ENCODE measurements at regions not wholly inside any gene's neighbourhood (a gene's known extent, or its start where the extent isn't known, plus 50 kb on each side); places are given as distances from the start of the nearest gene placed in this dataset.

- no peak overlapping the region for H3K27ac ChIP-seq
- H3K27me3 ChIP-seq (replicated peaks; ENCODE audit: insufficient read depth): no peaks in the 10 kb centered on the region
- in situ Hi-C loops (cut with MboI): no loop called here
- TF ChIP-seq EZH2 (IDR thresholded peaks at IDR 0.05; ENCODE audit: insufficient read depth, poor library complexity, severe bottlenecking) (no peak), EZH2phosphoT487 (IDR thresholded peaks at IDR 0.05; ENCODE audit: insufficient read depth, low read depth) (no peak)
- H3K4me3 ChIP-seq: no peak overlapping the region
- no peak overlapping the region for H2AFZ ChIP-seq
- H3F3A ChIP-seq (ENCODE audit: insufficient read depth): peaks cover 11% of the 10 kb centered on the region; the same call in 1 of the 2 replicates
- H3K9me3 ChIP-seq (ENCODE audit: low read depth): no peaks in the 10 kb centered on the region
- H3K36me3 ChIP-seq (ENCODE audit: low read depth): no peaks in the 10 kb centered on the region
- peak; percentile 13 for DNase-seq
- no peaks in the 10 kb centered on the region for H3K9me2 ChIP-seq (ENCODE audit: insufficient read depth)
- H3K4me1 ChIP-seq (ENCODE audit: insufficient read depth): peaks cover 26% of the 10 kb centered on the region
- H4K20me1 ChIP-seq (ENCODE audit: insufficient read depth): no peaks in the 10 kb centered on the region
- no peak overlapping the region for H3K4me2 ChIP-seq (ENCODE audit: unreplicated experiment)
- H3K79me2 ChIP-seq (ENCODE audit: insufficient read depth): no peaks in the 10 kb centered on the region
- no peak overlapping the region for H3K9ac ChIP-seq
These were observed 105.9 kb upstream of the TSC22D2 start for GRCh38 chr3:150302246-150302645.

- no peak overlapping the region for H3K9ac ChIP-seq
- no peaks in the 10 kb centered on the region for H3K36me3 ChIP-seq (ENCODE audit: low read depth)
- DNase-seq: peak; percentile 56
- 61% methylated on average over 8 of the region's 8 CpGs for WGBS, 2 experiments (ENCODE audit: low coverage in 1 of 2, low lambda C conversion rate in 2 of 2, missing lambda C conversion rate in 2 of 2)
- H3K27ac ChIP-seq: no peak overlapping the region
- no peaks in the 10 kb centered on the region for H3K9me3 ChIP-seq (ENCODE audit: low read depth)
- in situ Hi-C loops (cut with MboI): no loop called here
- H3K4me1 ChIP-seq (ENCODE audit: insufficient read depth): peaks cover 31% of the 10 kb centered on the region
- peak overlapping the region; percentile 33 for H3K4me2 ChIP-seq (ENCODE audit: unreplicated experiment)
- H3F3A ChIP-seq (ENCODE audit: insufficient read depth): peaks cover 11% of the 10 kb centered on the region; the same call in 1 of the 2 replicates
- no peaks in the 10 kb centered on the region for H3K9me2 ChIP-seq (ENCODE audit: insufficient read depth)
- H3K79me2 ChIP-seq (ENCODE audit: insufficient read depth): no peaks in the 10 kb centered on the region
- no peak for TF ChIP-seq EZH2 (IDR thresholded peaks at IDR 0.05; ENCODE audit: insufficient read depth, poor library complexity, severe bottlenecking)
- H3K27me3 ChIP-seq (replicated peaks; ENCODE audit: insufficient read depth): no peaks in the 10 kb centered on the region
- H3K4me3 ChIP-seq: no peak overlapping the region
- peak overlapping the region; percentile 43; the same call in 1 of the 2 replicates for H2AFZ ChIP-seq
- no peaks in the 10 kb centered on the region for H4K20me1 ChIP-seq (ENCODE audit: insufficient read depth)
These were observed 107.1 kb upstream of the TSC22D2 start for GRCh38 chr3:150300852-150301517.

GRCh38 chr3:150300388-150300787, 107.7 kb upstream of the TSC22D2 start:
- peak; percentile 41 for DNase-seq
- Histone ChIP-seq H3K27me3 (replicated peaks; ENCODE audit: insufficient read depth) (no peaks in the 10 kb centered on the region), H3K9me3 (ENCODE audit: low read depth) (no peaks in the 10 kb centered on the region), H3K4me3 (no peak overlapping the region), H3K9ac (no peak overlapping the region), H4K20me1 (ENCODE audit: insufficient read depth) (no peaks in the 10 kb centered on the region), H3K36me3 (ENCODE audit: low read depth) (no peaks in the 10 kb centered on the region), H3K4me1 (ENCODE audit: insufficient read depth) (peaks cover 35% of the 10 kb centered on the region), H2AFZ (no peak overlapping the region), H3K27ac (no peak overlapping the region), H3K9me2 (ENCODE audit: insufficient read depth) (no peaks in the 10 kb centered on the region), H3K79me2 (ENCODE audit: insufficient read depth) (no peaks in the 10 kb centered on the region), H3K4me2 (ENCODE audit: unreplicated experiment) (no peak overlapping the region), H3F3A (ENCODE audit: insufficient read depth) (peaks cover 11% of the 10 kb centered on the region; the same call in 1 of the 2 replicates)
- no peak for TF ChIP-seq EZH2phosphoT487 (IDR thresholded peaks at IDR 0.05; ENCODE audit: insufficient read depth, low read depth)
- TF ChIP-seq EZH2 (IDR thresholded peaks at IDR 0.05; ENCODE audit: insufficient read depth, poor library complexity, severe bottlenecking): no peak
- WGBS, 2 experiments (ENCODE audit: low coverage in 1 of 2, low lambda C conversion rate in 2 of 2, missing lambda C conversion rate in 2 of 2): 60 to 61% methylated on average over 2 of the region's 2 CpGs
- in situ Hi-C loops (cut with MboI): no loop called here

GRCh38 chr3:150299201-150299600, 108.9 kb upstream of the TSC22D2 start:
- Histone ChIP-seq H3K9ac (no peak overlapping the region), H4K20me1 (ENCODE audit: insufficient read depth) (no peaks in the 10 kb centered on the region), H3K4me2 (ENCODE audit: unreplicated experiment) (no peak overlapping the region), H3K36me3 (ENCODE audit: low read depth) (no peaks in the 10 kb centered on the region), H3K27ac (no peak overlapping the region), H3F3A (ENCODE audit: insufficient read depth) (peaks cover 12% of the 10 kb centered on the region; the same call in 1 of the 2 replicates), H3K9me2 (ENCODE audit: insufficient read depth) (no peaks in the 10 kb centered on the region), H3K27me3 (replicated peaks; ENCODE audit: insufficient read depth) (no peaks in the 10 kb centered on the region), H3K4me3 (no peak overlapping the region), H3K79me2 (ENCODE audit: insufficient read depth) (no peaks in the 10 kb centered on the region), H2AFZ (no peak overlapping the region), H3K9me3 (ENCODE audit: low read depth) (no peaks in the 10 kb centered on the region), H3K4me1 (ENCODE audit: insufficient read depth) (peaks cover 46% of the 10 kb centered on the region)
- WGBS, 2 experiments (ENCODE audit: low coverage in 1 of 2, low lambda C conversion rate in 2 of 2, missing lambda C conversion rate in 2 of 2): 59 to 61% methylated on average over 2 of the region's 2 CpGs
- no peak for DNase-seq
- no peak for TF ChIP-seq EZH2phosphoT487 (IDR thresholded peaks at IDR 0.05; ENCODE audit: insufficient read depth, low read depth)
- TF ChIP-seq EZH2 (IDR thresholded peaks at IDR 0.05; ENCODE audit: insufficient read depth, poor library complexity, severe bottlenecking): no peak
- in situ Hi-C loops (cut with MboI): no loop called here
